ENCODE measurements at regions not wholly inside any gene's neighbourhood (a gene's known extent, or its start where the extent isn't known, plus 50 kb on each side); places are given as distances from the start of the nearest gene placed in this dataset.

DNA sequence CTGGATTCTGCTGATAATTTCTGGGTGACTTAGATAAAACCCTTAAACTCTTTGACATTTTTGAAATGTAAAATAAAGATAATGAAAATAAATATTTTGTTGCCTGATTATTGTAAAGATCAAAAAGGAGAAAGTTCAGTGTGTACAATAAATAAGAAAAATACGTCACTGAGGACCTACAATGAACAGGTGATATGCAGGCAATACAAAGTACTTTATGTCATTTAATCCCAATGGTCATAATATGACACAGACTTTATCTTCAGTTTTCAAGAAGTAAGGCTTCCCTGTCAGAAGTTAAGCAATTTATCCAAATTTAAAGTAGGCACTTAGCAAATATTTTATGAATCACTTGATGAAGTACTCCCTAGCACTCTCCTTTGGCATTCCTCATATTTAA, 532.8 kb downstream of the GBA3 start:
- Histone ChIP-seq H3K4me3 (ENCODE audit: low read length) (no peak overlapping the region), H3F3A (ENCODE audit: control insufficient read depth, insufficient read depth) (no peaks in the 10 kb centered on the region), H3K4me2 (ENCODE audit: low read length) (no peak overlapping the region), H3K27me3 (ENCODE audit: control insufficient read depth, low read length) (no peaks in the 10 kb centered on the region), H3K79me2 (ENCODE audit: control insufficient read depth, low read length) (no peaks in the 10 kb centered on the region), H3K4me1 (ENCODE audit: control insufficient read depth, low read length) (no peaks in the 10 kb centered on the region), H3K27ac (ENCODE audit: low read depth, low read length) (no peak overlapping the region), H3K9me3 (ENCODE audit: control insufficient read depth, insufficient read depth, low read length) (no peaks in the 10 kb centered on the region), H3K36me3 (ENCODE audit: control insufficient read depth, low read length) (no peaks in the 10 kb centered on the region), H4K20me1 (ENCODE audit: control insufficient read depth, insufficient read depth, low read depth, low read length) (no peaks in the 10 kb centered on the region), H3K9me2 (replicated peaks; ENCODE audit: control insufficient read depth, low read length) (no peaks in the 10 kb centered on the region)
- TF ChIP-seq, protein P1, sequence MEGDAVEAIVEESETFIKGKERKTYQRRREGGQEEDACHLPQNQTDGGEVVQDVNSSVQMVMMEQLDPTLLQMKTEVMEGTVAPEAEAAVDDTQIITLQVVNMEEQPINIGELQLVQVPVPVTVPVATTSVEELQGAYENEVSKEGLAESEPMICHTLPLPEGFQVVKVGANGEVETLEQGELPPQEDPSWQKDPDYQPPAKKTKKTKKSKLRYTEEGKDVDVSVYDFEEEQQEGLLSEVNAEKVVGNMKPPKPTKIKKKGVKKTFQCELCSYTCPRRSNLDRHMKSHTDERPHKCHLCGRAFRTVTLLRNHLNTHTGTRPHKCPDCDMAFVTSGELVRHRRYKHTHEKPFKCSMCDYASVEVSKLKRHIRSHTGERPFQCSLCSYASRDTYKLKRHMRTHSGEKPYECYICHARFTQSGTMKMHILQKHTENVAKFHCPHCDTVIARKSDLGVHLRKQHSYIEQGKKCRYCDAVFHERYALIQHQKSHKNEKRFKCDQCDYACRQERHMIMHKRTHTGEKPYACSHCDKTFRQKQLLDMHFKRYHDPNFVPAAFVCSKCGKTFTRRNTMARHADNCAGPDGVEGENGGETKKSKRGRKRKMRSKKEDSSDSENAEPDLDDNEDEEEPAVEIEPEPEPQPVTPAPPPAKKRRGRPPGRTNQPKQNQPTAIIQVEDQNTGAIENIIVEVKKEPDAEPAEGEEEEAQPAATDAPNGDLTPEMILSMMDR (IDR thresholded peaks at IDR 0.05; ENCODE audit: low read depth, low read length, poor library complexity, severe bottlenecking), result no peak
- no peak for TF ChIP-seq EZH2phosphoT487 (IDR thresholded peaks at IDR 0.05; ENCODE audit: borderline replicate concordance, low read length)

- Histone ChIP-seq H3K79me2 (ENCODE audit: control insufficient read depth, low read length) (no peaks in the 10 kb centered on the region), H4K20me1 (ENCODE audit: control insufficient read depth, insufficient read depth, low read depth, low read length) (no peaks in the 10 kb centered on the region), H3K4me2 (ENCODE audit: low read length) (no peak overlapping the region), H3K9me2 (replicated peaks; ENCODE audit: control insufficient read depth, low read length) (no peaks in the 10 kb centered on the region), H3K27ac (ENCODE audit: low read depth, low read length) (no peak overlapping the region), H3F3A (ENCODE audit: control insufficient read depth, insufficient read depth) (no peaks in the 10 kb centered on the region), H3K4me1 (ENCODE audit: control insufficient read depth, low read length) (no peaks in the 10 kb centered on the region), H3K9me3 (ENCODE audit: control insufficient read depth, insufficient read depth, low read length) (no peaks in the 10 kb centered on the region), H3K4me3 (ENCODE audit: low read length) (no peak overlapping the region), H3K27me3 (ENCODE audit: control insufficient read depth, low read length) (no peaks in the 10 kb centered on the region), H3K36me3 (ENCODE audit: control insufficient read depth, low read length) (no peaks in the 10 kb centered on the region)
- TF ChIP-seq, protein P1 (IDR thresholded peaks at IDR 0.05; ENCODE audit: low read depth, low read length, poor library complexity, severe bottlenecking), result no peak
- no peak for TF ChIP-seq EZH2phosphoT487 (IDR thresholded peaks at IDR 0.05; ENCODE audit: borderline replicate concordance, low read length)
These were observed 532.1 kb downstream of the GBA3 start for GRCh38 chr4:23224684-23225420.

GRCh38 chr4:23220911-23221310, 528.2 kb downstream of the GBA3 start:
- H3K4me3 ChIP-seq (ENCODE audit: low read length), result no peak overlapping the region
- no peaks in the 10 kb centered on the region for H3K36me3 ChIP-seq (ENCODE audit: control insufficient read depth, low read length)
- H3K9me2 ChIP-seq (replicated peaks; ENCODE audit: control insufficient read depth, low read length), result no peaks in the 10 kb centered on the region
- no peaks in the 10 kb centered on the region for H3K4me1 ChIP-seq (ENCODE audit: control insufficient read depth, low read length)
- H3K27me3 ChIP-seq (ENCODE audit: control insufficient read depth, low read length), result no peaks in the 10 kb centered on the region
- no peak overlapping the region for H3K27ac ChIP-seq (ENCODE audit: low read depth, low read length)
- no peak for TF ChIP-seq EZH2phosphoT487 (IDR thresholded peaks at IDR 0.05; ENCODE audit: borderline replicate concordance, low read length)
- TF ChIP-seq, protein P1 (IDR thresholded peaks at IDR 0.05; ENCODE audit: low read depth, low read length, poor library complexity, severe bottlenecking), result no peak
- H4K20me1 ChIP-seq (ENCODE audit: control insufficient read depth, insufficient read depth, low read depth, low read length), result no peaks in the 10 kb centered on the region
- H3F3A ChIP-seq (ENCODE audit: control insufficient read depth, insufficient read depth), result no peaks in the 10 kb centered on the region
- H3K79me2 ChIP-seq (ENCODE audit: control insufficient read depth, low read length), result no peaks in the 10 kb centered on the region
- no peak overlapping the region for H3K4me2 ChIP-seq (ENCODE audit: low read length)
- no peaks in the 10 kb centered on the region for H3K9me3 ChIP-seq (ENCODE audit: control insufficient read depth, insufficient read depth, low read length)
